A549 (cell line): ENCODE measurements at regions not wholly inside any gene's neighbourhood (a gene's known extent, or its start where the extent isn't known, plus 50 kb on each side); places are given as distances from the start of the nearest gene placed in this dataset.

ENCODE experiments used
- ATAC-seq, 2 experiments: fragments of 200-7000 bp in 1 of 2; fragments of >200 bp in 1 of 2; cut with Nextera tagmentation in 1 of 2; cut with Tn5 transposase in 1 of 2; 3 replicates each; pipeline versions ENCODE4 v1.8.0 to v1.9.1; 2018 to 2020; ENCODE audit warnings: mild to moderate bottlenecking in 1 of 2, moderate library complexity in 1 of 2
- CTCF ChIA-PET: fragments of 300-600 bp; sonication (Branson Sonifier 250); formaldehyde crosslinking; extraction: SDS; loops from one replicate; lab custom pipeline; 2021; ENCODE audit warnings: antibody characterized with exemption, inconsistent platforms; lab: Yijun Ruan, JAX
- POLR2A ChIA-PET: fragments of 350-600 bp; formaldehyde crosslinking; extraction: SDS; loops from one replicate; lab custom pipeline; 2021; ENCODE audit warnings: antibody characterized with exemption, inconsistent platforms; lab: Yijun Ruan, JAX
- DNase-seq, 2 experiments: peaks; one replicate each; pipeline versions ENCODE4 v3.0.0 to v3.0.0-alpha.2; 2011 to 2016; ENCODE audit warnings: low read depth in 1 of 2, low spot score in 1 of 2
- FAIRE-seq: peaks from 2 replicates; lab custom pipeline; 2011; peaks lifted over from hg19 to GRCh38; lab: Jason Lieb, UNC
- H3K27ac ChIP-seq, 2 experiments: fragments of >200 bp; sonication (Bioruptor Twin); formaldehyde crosslinking; 3 replicates each; pipeline ENCODE4 v1.5.1; 2016 to 2017
- H3K4me1 ChIP-seq: fragments of >200 bp; sonication (Bioruptor Twin); formaldehyde crosslinking; 3 replicates; pipeline ENCODE4 v1.6.1; 2016
- H3K4me2 ChIP-seq: fragments of >200 bp; sonication (Bioruptor Twin); formaldehyde crosslinking; 3 replicates; pipeline ENCODE4 v1.6.1; 2016
- H3K4me3 ChIP-seq: fragments of >200 bp; sonication (Bioruptor Twin); formaldehyde crosslinking; 3 replicates; pipeline ENCODE4 v1.5.1; 2016
- H3K9me3 ChIP-seq: fragments of >200 bp; sonication (Bioruptor Twin); formaldehyde crosslinking; 3 replicates; pipeline ENCODE4 v1.6.1; 2016
- CBX2 ChIP-seq: fragments of 200-600 bp; sonication (generic); IDR thresholded peaks from 2 replicates; pipeline ENCODE4 v1.6.1; 2016; ENCODE audit warnings: low read depth, mild to moderate bottlenecking, borderline replicate concordance
- CEBPB ChIP-seq, 2 experiments: fragments of >200 bp in 1 of 2; sonication (Bioruptor Twin) in 1 of 2; formaldehyde crosslinking in 1 of 2; IDR thresholded peaks; 2 replicates each; pipeline ENCODE4 v1.6.1; 2012 to 2016
- CHD2 ChIP-seq: fragments of 150-350 bp; IDR thresholded peaks from 2 replicates; pipeline ENCODE4 v1.6.1; 2014; ENCODE audit warnings: low read length; ENCODE audit not compliant: partially characterized antibody
- EHMT2 ChIP-seq: fragments of 200-600 bp; sonication (generic); IDR thresholded peaks from 2 replicates; pipeline ENCODE4 v1.6.1; 2016; ENCODE audit warnings: antibody characterized with exemption, low read depth, mild to moderate bottlenecking, moderate library complexity
- ESRRA ChIP-seq: fragments of 150-350 bp; IDR thresholded peaks from 2 replicates; pipeline ENCODE4 v1.6.1; 2014; ENCODE audit warnings: mild to moderate bottlenecking, low read length, borderline replicate concordance
- GATA3 ChIP-seq: IDR thresholded peaks from 2 replicates; pipeline ENCODE4 v1.6.1; 2012; ENCODE audit warnings: borderline replicate concordance
- HDAC2 ChIP-seq: fragments of 200-600 bp; sonication (generic); IDR thresholded peaks from 2 replicates; pipeline ENCODE4 v1.6.1; 2016
- HOXB13 ChIP-seq: fragments of 250-450 bp; sonication (Bioruptor Pico); IDR thresholded peaks from 2 replicates; pipeline ENCODE4 v1.5.0; 2020; ENCODE audit warnings: low read depth, mild to moderate bottlenecking, moderate library complexity
- JUNB ChIP-seq: fragments of >200 bp; sonication (Bioruptor Twin); formaldehyde crosslinking; IDR thresholded peaks from 2 replicates; pipeline ENCODE4 v1.6.1; 2016
- NFE2L2 ChIP-seq: fragments of 150-350 bp; conservative IDR thresholded peaks from 2 replicates; pipeline ENCODE4 v1.6.1; 2014; ENCODE audit warnings: low read length
- PHF8 ChIP-seq: fragments of 200-600 bp; sonication (generic); IDR thresholded peaks from 2 replicates; pipeline ENCODE4 v1.6.1; 2016; ENCODE audit warnings: low read depth, mild to moderate bottlenecking, antibody characterized with exemption, moderate library complexity, borderline replicate concordance
- RARB ChIP-seq: fragments of 250-450 bp; sonication (Bioruptor Pico); IDR thresholded peaks from 2 replicates; pipeline ENCODE4 v1.8.0; 2021; ENCODE audit warnings: mild to moderate bottlenecking, moderate library complexity
- RNF2 ChIP-seq: fragments of 200-600 bp; sonication (generic); IDR thresholded peaks from 2 replicates; pipeline ENCODE4 v1.6.1; 2016; ENCODE audit warnings: low read depth, mild to moderate bottlenecking, antibody characterized with exemption, moderate library complexity, borderline replicate concordance
- SREBF2 ChIP-seq: fragments of 450-650 bp; IDR thresholded peaks from 2 replicates; pipeline ENCODE4 v1.6.1; 2014; ENCODE audit warnings: mild to moderate bottlenecking, moderate library complexity
- ZC3H11A ChIP-seq: fragments of 450-650 bp; IDR thresholded peaks from 2 replicates; pipeline ENCODE4 v1.6.1; 2014; ENCODE audit warnings: antibody characterized with exemption, mild to moderate bottlenecking
- ZNF302 ChIP-seq: fragments of 250-450 bp; sonication (Bioruptor Pico); IDR thresholded peaks from 2 replicates; pipeline ENCODE4 v1.9.0; 2021; ENCODE audit warnings: inconsistent platforms, mild to moderate bottlenecking, moderate library complexity
- ZSCAN20 ChIP-seq: fragments of 250-450 bp; sonication (Bioruptor Pico); IDR thresholded peaks from 2 replicates; pipeline ENCODE4 v1.8.0; 2022; ENCODE audit warnings: mild to moderate bottlenecking, moderate library complexity
- WGBS: methylation state at CpG from one replicate; pipeline ENCODE4 v1.1.6; 2017; ENCODE audit errors: missing lambda C conversion rate; 5-methylcytosine and 5-hydroxymethylcytosine counted together
- TF ChIP-seq, protein P1 (sequence below): fragments of 450-650 bp; IDR thresholded peaks from 2 replicates; pipeline ENCODE4 v1.6.1; 2014; ENCODE audit warnings: antibody characterized with exemption
- TF ChIP-seq, protein P2 (sequence below): fragments of >200 bp; sonication (Bioruptor Twin); formaldehyde crosslinking; IDR thresholded peaks from 3 replicates; pipeline ENCODE4 v1.6.1; 2016
- TF ChIP-seq, protein P3 (sequence below): fragments of 250-450 bp; sonication (Bioruptor Pico); IDR thresholded peaks from 2 replicates; pipeline ENCODE4 v1.5.0; 2021; ENCODE audit warnings: mild to moderate bottlenecking, moderate library complexity, borderline replicate concordance

DNA sequence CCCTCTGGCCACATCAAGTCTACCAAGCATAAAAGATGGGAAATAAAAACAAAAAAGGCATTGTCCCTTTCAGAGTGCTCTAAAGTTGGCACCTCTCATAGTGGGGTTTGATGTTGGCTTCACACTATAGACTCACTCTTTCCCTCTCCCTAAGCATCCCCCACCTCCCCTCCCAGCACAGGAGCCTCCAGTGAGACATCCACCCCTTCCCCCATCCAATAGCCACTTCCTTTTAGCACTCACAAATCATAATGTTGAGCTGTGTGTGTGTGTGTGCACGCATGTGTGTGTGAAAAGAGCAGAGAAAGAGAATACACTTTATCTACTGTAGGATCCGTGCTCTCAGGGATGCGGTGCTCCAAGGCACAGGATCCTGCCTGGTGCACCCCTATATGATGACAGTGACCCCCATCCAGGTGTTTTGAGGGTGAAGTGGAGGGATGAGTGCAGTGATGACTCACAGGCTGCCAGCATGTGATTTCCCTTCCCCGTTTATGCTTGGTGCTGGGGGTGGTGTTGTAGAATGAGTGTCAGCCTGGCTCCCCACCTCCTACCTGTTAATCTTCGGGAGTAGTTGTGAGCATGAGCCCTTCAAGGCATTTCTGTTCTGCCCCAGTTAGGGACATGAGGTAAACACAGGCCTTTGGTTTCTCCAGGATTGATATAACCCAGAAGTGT lies 235.2 kb upstream of the B3GAT1 start (continued):
- TF ChIP-seq ESRRA, result no peak
- no peak for TF ChIP-seq ZSCAN20

DNA sequence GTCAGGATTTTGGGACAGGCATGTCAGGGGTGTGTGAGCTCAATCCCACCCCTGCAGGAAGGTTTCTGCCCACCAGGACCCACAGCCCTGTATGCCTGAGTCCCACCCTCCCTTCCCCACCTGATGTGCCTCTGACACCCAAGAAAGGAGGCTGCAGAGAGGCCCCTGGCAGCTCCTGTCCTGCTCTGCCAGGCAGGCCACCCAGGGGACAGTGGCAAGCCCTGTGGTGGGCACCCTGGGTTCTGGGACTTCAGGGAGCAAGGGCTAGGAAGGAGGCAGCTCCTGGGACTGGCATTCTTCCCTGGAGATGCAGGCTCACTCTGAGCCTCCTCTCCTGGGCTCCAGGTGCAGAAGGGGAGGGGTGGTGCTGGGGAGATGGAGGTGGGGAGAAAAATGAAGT lies 234.5 kb upstream of the B3GAT1 start:
- TF ChIP-seq, protein P1, sequence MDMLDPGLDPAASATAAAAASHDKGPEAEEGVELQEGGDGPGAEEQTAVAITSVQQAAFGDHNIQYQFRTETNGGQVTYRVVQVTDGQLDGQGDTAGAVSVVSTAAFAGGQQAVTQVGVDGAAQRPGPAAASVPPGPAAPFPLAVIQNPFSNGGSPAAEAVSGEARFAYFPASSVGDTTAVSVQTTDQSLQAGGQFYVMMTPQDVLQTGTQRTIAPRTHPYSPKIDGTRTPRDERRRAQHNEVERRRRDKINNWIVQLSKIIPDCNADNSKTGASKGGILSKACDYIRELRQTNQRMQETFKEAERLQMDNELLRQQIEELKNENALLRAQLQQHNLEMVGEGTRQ, result no peak
- no peak for TF ChIP-seq CBX2
- no peak for TF ChIP-seq RNF2
- no peak for TF ChIP-seq CHD2
- TF ChIP-seq HDAC2, result no peak
- TF ChIP-seq PHF8, result no peak
- TF ChIP-seq NFE2L2, result no peak
- no peak for TF ChIP-seq ZC3H11A
- TF ChIP-seq ZNF302, result no peak
- no peak for TF ChIP-seq JUNB
- TF ChIP-seq, all 56 proteins: peak for 0
- Histone ChIP-seq H3K27ac (no peak overlapping the region), H3K4me2 (no peak overlapping the region), H3K4me1 (no peaks in the 10 kb centered on the region), H3K4me3 (no peak overlapping the region), H3K9me3 (no peaks in the 10 kb centered on the region)
- ATAC-seq (no peak), DNase-seq (no peak), FAIRE-seq (no peak)
- POLR2A ChIA-PET, result no interaction called here
- CTCF ChIA-PET, result no interaction called here

GRCh38 chr11:134645576-134645975 lies 233.5 kb upstream of the B3GAT1 start:
- no peak for FAIRE-seq
- no peak overlapping the region for H3K4me3 ChIP-seq
- TF ChIP-seq SREBF2, result no peak
- TF ChIP-seq, all 56 proteins: peak for 0
- ChIA-PET CTCF (interaction anchor here (1.7 kb wide), 1 partner anchor 47 kb away, joined by 3 read pairs; no protein-coding TSS in a partner anchor), POLR2A (no interaction called here)
- WGBS, result 20% methylated on average over 5 of the region's 5 CpGs
- Histone ChIP-seq H3K4me1 (no peaks in the 10 kb centered on the region), H3K4me2 (no peak overlapping the region), H3K9me3 (no peaks in the 10 kb centered on the region), H3K27ac (no peak overlapping the region)
- ATAC-seq, result no peak
- no peak for DNase-seq

DNA sequence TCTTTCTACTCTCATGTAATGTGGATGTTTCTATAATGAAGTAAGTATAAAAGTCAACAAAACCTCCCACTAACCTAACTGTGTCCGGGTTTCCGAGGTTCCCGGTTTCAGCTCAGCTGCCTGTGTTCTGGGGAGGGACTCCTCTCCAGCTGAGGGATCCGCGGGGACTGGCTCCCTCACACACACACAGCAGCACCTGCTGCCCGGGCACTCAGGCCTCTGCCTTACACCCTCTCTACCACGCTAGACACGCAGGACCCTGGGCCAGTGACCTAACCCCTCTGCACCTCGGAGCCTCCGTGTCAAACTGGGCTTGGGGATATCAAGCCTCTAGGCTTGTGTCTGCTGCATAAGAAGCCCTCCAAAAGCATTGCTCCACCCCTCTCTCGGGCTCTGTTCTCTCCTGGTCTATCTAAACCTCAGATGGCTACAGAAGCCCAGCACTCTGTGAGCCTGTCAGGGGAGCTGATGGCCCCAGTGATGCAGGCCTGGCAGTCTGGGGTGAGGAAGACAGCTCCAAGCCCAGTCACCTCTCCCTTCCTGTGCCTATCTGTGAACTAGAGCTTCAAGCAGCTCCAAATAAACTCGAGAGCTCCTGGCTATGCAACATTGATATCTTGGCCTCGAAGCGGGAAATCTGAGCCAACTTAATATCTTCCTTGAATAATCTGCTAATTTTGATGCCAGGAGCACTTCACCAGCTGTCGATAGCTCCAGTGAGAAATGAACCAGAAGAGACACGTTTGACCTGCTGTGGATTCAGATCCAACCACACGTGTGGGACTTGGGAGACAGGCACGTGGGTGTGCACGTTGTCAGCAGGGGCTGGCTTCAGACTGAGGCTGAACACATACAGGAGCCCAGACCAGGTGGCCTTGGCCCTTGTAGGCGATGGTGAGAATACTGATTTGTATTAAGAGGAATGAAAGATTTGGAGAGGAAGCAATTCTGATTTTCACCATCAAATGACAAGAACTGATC lies 232.7 kb upstream of the B3GAT1 start:
- no peak; a peak in 1 of 6 replicates for ATAC-seq
- Histone ChIP-seq H3K4me2 (no peak overlapping the region), H3K4me1 (no peaks in the 10 kb centered on the region), H3K4me3 (no peak overlapping the region), H3K27ac (no peak overlapping the region), H3K9me3 (no peaks in the 10 kb centered on the region)
- no peak for TF ChIP-seq RARB (CRISPR knock-in tag)
- no peak for TF ChIP-seq NFE2L2
- TF ChIP-seq, protein P2, sequence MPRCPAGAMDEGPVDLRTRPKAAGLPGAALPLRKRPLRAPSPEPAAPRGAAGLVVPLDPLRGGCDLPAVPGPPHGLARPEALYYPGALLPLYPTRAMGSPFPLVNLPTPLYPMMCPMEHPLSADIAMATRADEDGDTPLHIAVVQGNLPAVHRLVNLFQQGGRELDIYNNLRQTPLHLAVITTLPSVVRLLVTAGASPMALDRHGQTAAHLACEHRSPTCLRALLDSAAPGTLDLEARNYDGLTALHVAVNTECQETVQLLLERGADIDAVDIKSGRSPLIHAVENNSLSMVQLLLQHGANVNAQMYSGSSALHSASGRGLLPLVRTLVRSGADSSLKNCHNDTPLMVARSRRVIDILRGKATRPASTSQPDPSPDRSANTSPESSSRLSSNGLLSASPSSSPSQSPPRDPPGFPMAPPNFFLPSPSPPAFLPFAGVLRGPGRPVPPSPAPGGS, result no peak
- TF ChIP-seq CEBPB (IDR thresholded peaks at IDR 0.05), result no peak
- no peak for TF ChIP-seq EHMT2
- TF ChIP-seq HDAC2, result no peak
- TF ChIP-seq JUNB, result no peak
- TF ChIP-seq ZNF302, result no peak
- TF ChIP-seq GATA3, result no peak
- TF ChIP-seq, protein P3, sequence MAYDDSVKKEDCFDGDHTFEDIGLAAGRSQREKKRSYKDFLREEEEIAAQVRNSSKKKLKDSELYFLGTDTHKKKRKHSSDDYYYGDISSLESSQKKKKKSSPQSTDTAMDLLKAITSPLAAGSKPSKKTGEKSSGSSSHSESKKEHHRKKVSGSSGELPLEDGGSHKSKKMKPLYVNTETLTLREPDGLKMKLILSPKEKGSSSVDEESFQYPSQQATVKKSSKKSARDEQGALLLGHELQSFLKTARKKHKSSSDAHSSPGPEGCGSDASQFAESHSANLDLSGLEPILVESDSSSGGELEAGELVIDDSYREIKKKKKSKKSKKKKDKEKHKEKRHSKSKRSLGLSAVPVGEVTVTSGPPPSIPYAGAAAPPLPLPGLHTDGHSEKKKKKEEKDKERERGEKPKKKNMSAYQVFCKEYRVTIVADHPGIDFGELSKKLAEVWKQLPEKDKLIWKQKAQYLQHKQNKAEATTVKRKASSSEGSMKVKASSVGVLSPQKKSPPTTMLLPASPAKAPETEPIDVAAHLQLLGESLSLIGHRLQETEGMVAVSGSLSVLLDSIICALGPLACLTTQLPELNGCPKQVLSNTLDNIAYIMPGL (CRISPR knock-in tag), result no peak
- no peak for TF ChIP-seq HOXB13
- CTCF ChIA-PET, result interaction anchor here (1.7 kb wide), 1 partner anchor 46 kb away, joined by 3 read pairs; no protein-coding TSS in a partner anchor
- POLR2A ChIA-PET, result no interaction called here
- DNase-seq, result no peak
- no peak for FAIRE-seq
- 13% methylated on average over 11 of the region's 20 CpGs for WGBS
